Upper lobe of left lung (tissue), 4 donors: ENCODE measurements at regions not wholly inside any gene's neighbourhood (a gene's known extent, or its start where the extent isn't known, plus 50 kb on each side); places are given as distances from the start of the nearest gene placed in this dataset.

Experiments
- CTCF ChIP-seq, 6 experiments: fragments of 450-650 bp in 4 of 6; fragments of 200-600 bp in 2 of 6; sonication (generic) in 2 of 6; IDR thresholded peaks; one replicate each; pipeline ENCODE4 v1.5.1; 2016 to 2019; ENCODE audit warnings: antibody characterized with exemption in 6 of 6
- EP300 ChIP-seq, 4 donors: sonication (generic); formaldehyde crosslinking; IDR thresholded peaks; one replicate each; pipeline ENCODE4 v1.5.1; 2017; ENCODE audit warnings: antibody characterized with exemption in 4 of 4, control low read depth in 2 of 4
- POLR2AphosphoS5 ChIP-seq, 2 donors: sonication (generic); formaldehyde crosslinking; IDR thresholded peaks; one replicate each; pipeline ENCODE4 v1.5.1; 2017; ENCODE audit warnings: antibody characterized with exemption in 2 of 2

DNA sequence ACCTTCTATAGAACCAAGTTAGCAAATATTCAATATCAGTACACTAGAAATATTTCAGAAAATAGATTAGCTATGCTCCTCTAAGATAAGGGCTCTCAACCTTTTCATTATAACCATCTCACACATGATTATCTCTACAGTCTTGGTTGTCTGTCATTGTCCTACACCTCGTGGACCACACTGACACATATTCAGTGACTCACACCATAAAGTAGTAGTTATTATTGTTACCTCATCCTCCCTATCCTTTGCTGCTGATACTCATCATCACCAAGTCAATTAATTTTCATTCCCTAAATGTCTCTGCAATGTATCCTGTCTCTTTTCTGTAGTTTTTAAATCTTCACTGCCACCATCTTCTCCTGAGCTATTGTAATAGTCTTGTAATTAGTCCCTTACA is 1309.2 kb upstream of the C9orf72 start:
- TF ChIP-seq EP300 (IDR thresholded peaks at IDR 0.05) (no peak), POLR2AphosphoS5 (IDR thresholded peaks at IDR 0.05) (no peak), CTCF (IDR thresholded peaks at IDR 0.05) (no peak)
